ENCODE measurements at regions not wholly inside any gene's neighbourhood (a gene's known extent, or its start where the extent isn't known, plus 50 kb on each side); places are given as distances from the start of the nearest gene placed in this dataset.

DNA sequence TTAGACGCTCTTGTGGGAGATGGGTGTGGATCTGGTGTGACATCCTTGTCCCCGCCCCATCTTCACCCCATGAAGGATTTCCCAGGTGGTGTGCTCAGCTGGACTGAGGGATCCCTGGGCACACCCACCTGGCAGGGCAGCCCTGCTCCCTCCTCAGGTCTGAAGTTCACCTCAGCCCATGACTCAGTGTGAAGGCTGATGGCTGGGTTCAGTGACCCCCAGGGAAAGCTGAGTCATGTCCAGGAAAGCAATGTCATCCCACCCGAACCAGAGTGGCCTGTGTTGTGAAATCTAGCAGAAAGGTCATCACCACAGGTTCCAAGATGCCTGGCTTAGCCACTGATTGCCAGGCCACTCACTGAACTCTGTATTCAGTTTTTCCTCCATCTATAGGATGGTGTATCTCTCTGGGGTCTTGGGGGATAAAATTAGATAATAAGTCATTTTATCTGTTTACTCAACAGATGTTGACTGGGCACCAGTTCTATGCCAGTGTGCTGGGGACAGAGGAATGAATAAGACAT is 97.7 kb upstream of the JUN start (continued):
- TF ChIP-seq, protein P1, sequence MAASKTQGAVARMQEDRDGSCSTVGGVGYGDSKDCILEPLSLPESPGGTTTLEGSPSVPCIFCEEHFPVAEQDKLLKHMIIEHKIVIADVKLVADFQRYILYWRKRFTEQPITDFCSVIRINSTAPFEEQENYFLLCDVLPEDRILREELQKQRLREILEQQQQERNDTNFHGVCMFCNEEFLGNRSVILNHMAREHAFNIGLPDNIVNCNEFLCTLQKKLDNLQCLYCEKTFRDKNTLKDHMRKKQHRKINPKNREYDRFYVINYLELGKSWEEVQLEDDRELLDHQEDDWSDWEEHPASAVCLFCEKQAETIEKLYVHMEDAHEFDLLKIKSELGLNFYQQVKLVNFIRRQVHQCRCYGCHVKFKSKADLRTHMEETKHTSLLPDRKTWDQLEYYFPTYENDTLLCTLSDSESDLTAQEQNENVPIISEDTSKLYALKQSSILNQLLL (CRISPR knock-in tag; IDR thresholded peaks at IDR 0.05; ENCODE audit: borderline replicate concordance), result no peak
- TF ChIP-seq, protein P2, sequence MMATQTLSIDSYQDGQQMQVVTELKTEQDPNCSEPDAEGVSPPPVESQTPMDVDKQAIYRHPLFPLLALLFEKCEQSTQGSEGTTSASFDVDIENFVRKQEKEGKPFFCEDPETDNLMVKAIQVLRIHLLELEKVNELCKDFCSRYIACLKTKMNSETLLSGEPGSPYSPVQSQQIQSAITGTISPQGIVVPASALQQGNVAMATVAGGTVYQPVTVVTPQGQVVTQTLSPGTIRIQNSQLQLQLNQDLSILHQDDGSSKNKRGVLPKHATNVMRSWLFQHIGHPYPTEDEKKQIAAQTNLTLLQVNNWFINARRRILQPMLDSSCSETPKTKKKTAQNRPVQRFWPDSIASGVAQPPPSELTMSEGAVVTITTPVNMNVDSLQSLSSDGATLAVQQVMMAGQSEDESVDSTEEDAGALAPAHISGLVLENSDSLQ (IDR thresholded peaks at IDR 0.05), result peak; percentile 48; the same call in 1 of the 2 replicates
- TF ChIP-seq HMBOX1 (IDR thresholded peaks at IDR 0.05), result peak; percentile 60; the same call in 1 of the 2 replicates
- no peak for TF ChIP-seq FOXO4 (CRISPR knock-in tag; IDR thresholded peaks at IDR 0.05)
- TF ChIP-seq CREM (IDR thresholded peaks at IDR 0.05; ENCODE audit: low read depth), result peak; percentile 76
- TF ChIP-seq MEIS2 (IDR thresholded peaks at IDR 0.05; ENCODE audit: partially characterized antibody), result peak; percentile 39
- TF ChIP-seq, protein P3, sequence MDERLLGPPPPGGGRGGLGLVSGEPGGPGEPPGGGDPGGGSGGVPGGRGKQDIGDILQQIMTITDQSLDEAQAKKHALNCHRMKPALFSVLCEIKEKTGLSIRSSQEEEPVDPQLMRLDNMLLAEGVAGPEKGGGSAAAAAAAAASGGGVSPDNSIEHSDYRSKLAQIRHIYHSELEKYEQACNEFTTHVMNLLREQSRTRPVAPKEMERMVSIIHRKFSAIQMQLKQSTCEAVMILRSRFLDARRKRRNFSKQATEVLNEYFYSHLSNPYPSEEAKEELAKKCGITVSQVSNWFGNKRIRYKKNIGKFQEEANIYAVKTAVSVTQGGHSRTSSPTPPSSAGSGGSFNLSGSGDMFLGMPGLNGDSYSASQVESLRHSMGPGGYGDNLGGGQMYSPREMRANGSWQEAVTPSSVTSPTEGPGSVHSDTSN (CRISPR knock-in tag; IDR thresholded peaks at IDR 0.05; ENCODE audit: low read depth), result no peak
- TF ChIP-seq, protein P3 (tag; conservative IDR thresholded peaks at IDR 0.05; ENCODE audit: low read depth), result peak; percentile 44
- TF ChIP-seq CTBP1 (IDR thresholded peaks at IDR 0.05; ENCODE audit: borderline replicate concordance), result peak; percentile 89
- peak; percentile 68 for TF ChIP-seq BRD9 (IDR thresholded peaks at IDR 0.05; ENCODE audit: low read depth, partially characterized antibody)
- TF ChIP-seq ZFP36 (IDR thresholded peaks at IDR 0.05; ENCODE audit: low read depth, low read length, partially characterized antibody), result peak; percentile 8
- TF ChIP-seq CUX1 (CRISPR knock-in tag; IDR thresholded peaks at IDR 0.05), result peak; percentile 69
